IPS DF 6.9 (cell line): ENCODE measurements at regions not wholly inside any gene's neighbourhood (a gene's known extent, or its start where the extent isn't known, plus 50 kb on each side); places are given as distances from the start of the nearest gene placed in this dataset.

Experiments used
- DNase-seq: peaks from one replicate; pipeline ENCODE4 v3.0.0-alpha.2; 2013; ENCODE audit warnings: low read depth, low spot score
- H3K27ac ChIP-seq: one replicate; pipeline ENCODE4 v1.5.1; 2013; ENCODE audit warnings: low read length, control low read depth
- H3K27me3 ChIP-seq: 2 replicates; pipeline ENCODE4 v1.6.1; 2013; ENCODE audit warnings: mild to moderate bottlenecking, low read length; ENCODE audit not compliant: control insufficient read depth, insufficient read depth
- H3K36me3 ChIP-seq: 2 replicates; pipeline ENCODE4 v1.6.1; 2013; ENCODE audit warnings: low read length; ENCODE audit not compliant: control insufficient read depth, insufficient read depth
- H3K4me1 ChIP-seq: 2 replicates; pipeline ENCODE4 v1.6.1; 2013; ENCODE audit warnings: low read length; ENCODE audit not compliant: control insufficient read depth, insufficient read depth
- H3K4me3 ChIP-seq: 2 replicates; pipeline ENCODE4 v1.5.1; 2013; ENCODE audit warnings: mild to moderate bottlenecking, low read length
- H3K9me3 ChIP-seq: 2 replicates; pipeline ENCODE4 v1.6.1; 2013; ENCODE audit warnings: low read length, inconsistent platforms; ENCODE audit not compliant: control insufficient read depth, insufficient read depth
- WGBS: extraction: QIAGEN DNeasy Blood & Tissue Kit; methylation state at CpG from one replicate; pipeline ENCODE4 v1.1.7; 2013; ENCODE audit warnings: mixed read lengths, missing lambda C conversion rate; ENCODE audit not compliant: insufficient read length, insufficient coverage; 5-methylcytosine and 5-hydroxymethylcytosine counted together

DNA sequence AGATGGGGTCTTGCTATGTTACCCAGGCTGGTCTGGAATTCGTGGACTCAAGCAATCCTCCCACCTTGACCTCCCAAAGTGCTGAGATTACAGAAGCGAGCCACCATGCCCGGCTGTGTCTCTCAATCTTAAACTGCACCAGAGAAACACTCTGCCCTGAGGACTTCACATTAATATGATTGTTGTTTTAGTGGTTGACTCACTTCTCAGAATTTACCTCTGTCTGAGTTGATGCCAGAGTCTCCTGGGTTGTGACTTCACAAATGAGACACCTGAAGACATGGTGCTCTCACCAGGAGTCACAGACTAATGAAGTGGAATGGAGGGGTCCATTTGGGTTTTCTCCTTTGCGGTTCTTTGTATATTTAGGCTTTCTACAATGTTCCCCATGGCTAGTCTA, 61.0 kb upstream of the TGIF1 start:
- Histone ChIP-seq H3K9me3 (peaks cover 2% of the 10 kb centered on the region), H3K27ac (no peak overlapping the region), H3K27me3 (no peaks in the 10 kb centered on the region), H3K4me3 (no peak overlapping the region), H3K4me1 (no peaks in the 10 kb centered on the region), H3K36me3 (no peaks in the 10 kb centered on the region)
- DNase-seq, result no peak
- WGBS, result no CpG with 5 or more reads among the region's 4 CpGs

DNA sequence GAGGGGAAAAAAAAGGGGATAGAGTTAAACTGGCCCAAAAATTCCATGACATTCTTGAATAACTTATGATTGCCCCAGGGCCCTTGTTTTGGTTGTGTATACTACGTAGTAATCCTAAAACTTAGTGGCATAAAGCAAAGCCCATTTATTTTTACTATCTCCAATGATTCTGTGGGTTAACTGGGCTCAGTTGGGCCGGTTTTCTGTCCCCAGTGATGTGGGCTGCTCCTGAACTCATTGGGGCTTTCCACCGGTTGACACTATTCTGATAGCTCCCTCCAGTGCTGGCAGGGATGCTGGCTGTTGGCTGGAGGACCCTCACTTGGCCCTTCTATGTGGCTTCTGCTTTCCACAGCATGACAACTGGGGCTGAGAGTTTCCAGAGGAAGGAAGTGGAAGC, 60.0 kb upstream of the TGIF1 start:
- no peaks in the 10 kb centered on the region for H3K36me3 ChIP-seq
- no peak overlapping the region for H3K27ac ChIP-seq
- no peak overlapping the region for H3K4me3 ChIP-seq
- no peak for DNase-seq
- no CpG with 5 or more reads among the region's 3 CpGs for WGBS
- no peaks in the 10 kb centered on the region for H3K4me1 ChIP-seq
- peaks cover 2% of the 10 kb centered on the region for H3K9me3 ChIP-seq
- H3K27me3 ChIP-seq, result no peaks in the 10 kb centered on the region

GRCh38 chr18:3391704-3392466, 58.1 kb upstream of the TGIF1 start:
- H3K4me1 ChIP-seq, result no peaks in the 10 kb centered on the region
- H3K27ac ChIP-seq, result no peak overlapping the region
- no peaks in the 10 kb centered on the region for H3K36me3 ChIP-seq
- no peak overlapping the region for H3K4me3 ChIP-seq
- DNase-seq, result no peak
- no CpG with 5 or more reads among the region's 5 CpGs for WGBS
- peaks cover 2% of the 10 kb centered on the region for H3K9me3 ChIP-seq
- no peaks in the 10 kb centered on the region for H3K27me3 ChIP-seq

DNA sequence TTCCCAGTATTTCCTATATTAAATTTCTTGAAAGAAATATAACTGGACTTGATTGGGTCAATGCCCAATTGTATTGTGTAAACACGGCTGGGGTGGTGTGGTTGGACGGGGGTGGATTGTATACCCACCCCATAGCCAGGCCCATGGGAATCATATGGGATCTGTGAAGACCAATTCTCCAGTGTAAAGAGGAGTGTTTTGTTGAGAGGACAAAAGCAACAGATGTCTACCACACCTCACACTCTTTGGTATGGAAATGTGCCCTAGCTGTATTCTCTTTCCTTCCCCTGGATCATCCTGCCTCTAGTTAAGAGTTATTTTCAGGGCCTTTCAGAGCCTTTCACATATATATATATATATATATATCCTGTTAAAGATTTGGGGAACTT, 57.5 kb upstream of the TGIF1 start:
- Histone ChIP-seq H3K27ac (no peak overlapping the region), H3K4me3 (no peak overlapping the region), H3K36me3 (no peaks in the 10 kb centered on the region), H3K27me3 (no peaks in the 10 kb centered on the region), H3K4me1 (no peaks in the 10 kb centered on the region), H3K9me3 (peaks cover 2% of the 10 kb centered on the region)
- no CpG with 5 or more reads among the region's 2 CpGs for WGBS
- DNase-seq, result no peak

GRCh38 chr18:3394648-3395047, 55.3 kb upstream of the TGIF1 start:
- WGBS, result no CpG with 5 or more reads among the region's 5 CpGs
- H3K27me3 ChIP-seq, result no peaks in the 10 kb centered on the region
- no peak overlapping the region for H3K4me3 ChIP-seq
- DNase-seq, result no peak
- H3K36me3 ChIP-seq, result no peaks in the 10 kb centered on the region
- H3K9me3 ChIP-seq, result peaks cover 2% of the 10 kb centered on the region
- no peak overlapping the region for H3K27ac ChIP-seq
- H3K4me1 ChIP-seq, result no peaks in the 10 kb centered on the region

DNA sequence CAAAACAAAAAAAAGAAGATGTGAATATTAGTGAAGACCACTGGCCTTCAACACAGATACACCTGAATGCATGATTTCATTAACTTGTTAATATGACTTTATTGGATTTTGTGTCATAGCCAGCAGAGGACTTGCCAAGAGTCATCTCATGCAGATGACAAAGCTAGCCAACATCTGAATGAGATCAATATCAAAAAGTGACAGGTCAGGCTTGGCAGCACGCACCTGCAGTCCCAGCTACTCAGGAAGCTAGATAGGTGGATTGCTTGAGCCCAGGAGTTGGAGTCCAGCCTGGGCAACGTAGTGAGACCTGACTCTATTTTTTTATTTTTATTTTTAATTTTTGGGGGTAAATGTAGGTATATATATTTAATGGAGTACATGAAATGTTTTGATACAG, 54.5 kb upstream of the TGIF1 start:
- Histone ChIP-seq H3K4me3 (no peak overlapping the region), H3K9me3 (no peaks in the 10 kb centered on the region), H3K4me1 (no peaks in the 10 kb centered on the region), H3K27ac (no peak overlapping the region), H3K36me3 (no peaks in the 10 kb centered on the region), H3K27me3 (no peaks in the 10 kb centered on the region)
- WGBS, result no CpG with 5 or more reads among the region's 2 CpGs
- no peak for DNase-seq

DNA sequence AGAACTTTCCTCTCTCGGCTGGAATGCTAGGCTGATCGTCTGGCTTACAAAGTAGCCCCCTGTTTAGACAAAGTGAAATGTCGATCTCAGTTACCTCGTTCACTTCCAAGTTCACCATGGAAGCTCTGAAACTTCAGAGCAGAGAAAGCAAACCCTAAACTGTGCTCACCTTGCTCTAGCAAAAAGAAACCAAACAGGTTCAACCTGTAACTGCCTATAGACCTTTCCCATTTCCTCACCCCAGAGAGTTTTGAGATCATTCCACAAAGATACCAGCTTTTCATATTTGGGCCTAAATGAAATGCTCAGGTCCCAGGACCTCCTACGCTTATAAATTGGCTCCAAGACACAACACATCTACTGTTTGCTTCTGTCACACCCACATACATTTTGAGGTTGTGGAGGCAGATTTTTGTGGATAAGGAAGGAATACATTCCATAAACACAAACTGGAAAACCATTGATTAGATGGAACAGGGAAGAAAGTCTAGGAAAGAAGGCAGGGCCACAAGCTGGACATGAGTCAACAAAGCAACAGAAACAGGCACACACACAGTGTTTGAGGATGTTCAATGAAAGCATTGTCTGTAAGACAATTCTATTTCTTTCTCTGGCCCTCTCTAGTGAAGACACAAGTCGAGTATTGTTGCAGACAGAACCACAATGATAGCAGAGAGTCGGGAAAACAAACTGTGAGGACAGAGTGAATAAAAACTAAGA, 52.8 kb upstream of the TGIF1 start:
- no peak overlapping the region for H3K27ac ChIP-seq
- no peaks in the 10 kb centered on the region for H3K9me3 ChIP-seq
- no peaks in the 10 kb centered on the region for H3K4me1 ChIP-seq
- H3K27me3 ChIP-seq, result no peaks in the 10 kb centered on the region
- no peaks in the 10 kb centered on the region for H3K36me3 ChIP-seq
- DNase-seq, result no peak
- no peak overlapping the region for H3K4me3 ChIP-seq
- WGBS, result no CpG with 5 or more reads among the region's 7 CpGs

DNA sequence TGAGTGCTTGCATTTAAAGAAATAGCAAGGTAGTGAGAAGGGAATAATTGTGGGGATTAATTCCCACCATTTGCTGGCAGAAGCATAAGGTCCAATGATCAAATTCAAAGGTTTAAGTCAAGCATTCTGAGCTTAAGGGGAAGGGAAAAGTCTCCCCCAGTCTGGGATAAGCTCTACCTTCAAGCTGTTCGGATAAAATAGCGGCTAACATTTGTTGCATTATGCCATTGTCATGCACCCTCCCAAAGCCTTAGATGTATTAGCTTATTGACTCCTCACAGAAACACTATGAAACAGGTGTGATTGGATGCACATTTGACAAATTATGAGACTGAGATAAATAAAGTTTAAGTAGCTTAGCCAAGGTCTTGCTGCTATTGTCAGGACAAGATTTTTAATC, 52.2 kb upstream of the TGIF1 start:
- no CpG with 5 or more reads among the region's 2 CpGs for WGBS
- no peaks in the 10 kb centered on the region for H3K27me3 ChIP-seq
- no peaks in the 10 kb centered on the region for H3K4me1 ChIP-seq
- no peak overlapping the region for H3K27ac ChIP-seq
- no peak overlapping the region for H3K4me3 ChIP-seq
- no peaks in the 10 kb centered on the region for H3K36me3 ChIP-seq
- DNase-seq, result no peak
- no peaks in the 10 kb centered on the region for H3K9me3 ChIP-seq
